ENCODE measurements at regions not wholly inside any gene's neighbourhood (a gene's known extent, or its start where the extent isn't known, plus 50 kb on each side); places are given as distances from the start of the nearest gene placed in this dataset.

- no peak for TF ChIP-seq CTCF (IDR thresholded peaks at IDR 0.05; ENCODE audit: insufficient read depth, low read length, poor library complexity, severe bottlenecking)
- TF ChIP-seq EZH2phosphoT487 (conservative IDR thresholded peaks at IDR 0.05; ENCODE audit: low read length): no peak
Measured at GRCh38 chr3:189071446-189071845, 100.3 kb upstream of the TPRG1 start.
